HepG2 (cell line): ENCODE measurements at regions not wholly inside any gene's neighbourhood (a gene's known extent, or its start where the extent isn't known, plus 50 kb on each side); places are given as distances from the start of the nearest gene placed in this dataset.

Experiments
- ARHGAP35 ChIP-seq: sonication (generic); formaldehyde crosslinking; IDR thresholded peaks from 2 replicates; pipeline ENCODE4 v1.9.0; 2022; ENCODE audit warnings: mild to moderate bottlenecking, inconsistent platforms, moderate library complexity, missing genetic modification reagents, borderline replicate concordance
- ETS1 ChIP-seq: sonication (generic); formaldehyde crosslinking; IDR thresholded peaks from 2 replicates; pipeline ENCODE4 v1.4.0; 2020; ENCODE audit warnings: missing genetic modification reagents
- EZH2 ChIP-seq: conservative IDR thresholded peaks from 2 replicates; pipeline ENCODE4 v1.6.1; 2012; ENCODE audit warnings: mild to moderate bottlenecking, low read depth, low read length, moderate library complexity
- GFI1 ChIP-seq: sonication (generic); formaldehyde crosslinking; IDR thresholded peaks from 2 replicates; pipeline ENCODE4 v1.5.0; 2020; ENCODE audit warnings: missing genetic modification reagents, mild to moderate bottlenecking, borderline replicate concordance
- HCFC1 ChIP-seq: fragments of 150-350 bp; IDR thresholded peaks from 2 replicates; pipeline ENCODE4 v1.6.1; 2014; ENCODE audit warnings: low read depth, low read length
- MAF1 ChIP-seq: sonication (generic); formaldehyde crosslinking; IDR thresholded peaks from 2 replicates; pipeline ENCODE4 v1.5.0; 2020; ENCODE audit warnings: missing genetic modification reagents, borderline replicate concordance
- MED13 ChIP-seq: sonication (generic); formaldehyde crosslinking; IDR thresholded peaks from 2 replicates; pipeline ENCODE4 v1.5.0; 2020; ENCODE audit warnings: missing genetic modification reagents
- MLLT10 ChIP-seq: sonication (generic); formaldehyde crosslinking; IDR thresholded peaks from 2 replicates; pipeline ENCODE4 v1.4.0; 2020; ENCODE audit warnings: missing genetic modification reagents
- SIN3B ChIP-seq: fragments of 150-350 bp; IDR thresholded peaks from 2 replicates; pipeline ENCODE4 v1.6.1; 2014; ENCODE audit warnings: low read length
- ZNF317 ChIP-seq: sonication (generic); formaldehyde crosslinking; IDR thresholded peaks from 2 replicates; pipeline ENCODE4 v1.5.0; 2020; ENCODE audit warnings: mild to moderate bottlenecking, missing genetic modification reagents
- ZNF558 ChIP-seq: sonication (generic); formaldehyde crosslinking; IDR thresholded peaks from 2 replicates; pipeline ENCODE4 v1.9.0; 2022; ENCODE audit warnings: mild to moderate bottlenecking, missing genetic modification reagents, borderline replicate concordance
- ZNF83 ChIP-seq: sonication (generic); formaldehyde crosslinking; IDR thresholded peaks from 2 replicates; pipeline ENCODE4 v1.4.0; 2020; ENCODE audit warnings: missing genetic modification reagents, mild to moderate bottlenecking, borderline replicate concordance
- ZNF883 ChIP-seq: sonication (generic); formaldehyde crosslinking; IDR thresholded peaks from 2 replicates; pipeline ENCODE4 v1.5.1; 2020; ENCODE audit warnings: mild to moderate bottlenecking, missing genetic modification reagents; ENCODE audit errors: not compliant biosample characterization
- TF ChIP-seq, protein P1 (sequence below): sonication (generic); formaldehyde crosslinking; IDR thresholded peaks from 2 replicates; pipeline ENCODE4 v1.5.0; 2020; ENCODE audit warnings: mild to moderate bottlenecking, missing genetic modification reagents, borderline replicate concordance
- TF ChIP-seq, protein P2 (sequence below): sonication (generic); formaldehyde crosslinking; IDR thresholded peaks from 2 replicates; pipeline ENCODE4 v1.5.0; 2020; ENCODE audit warnings: mild to moderate bottlenecking, missing genetic modification reagents

DNA sequence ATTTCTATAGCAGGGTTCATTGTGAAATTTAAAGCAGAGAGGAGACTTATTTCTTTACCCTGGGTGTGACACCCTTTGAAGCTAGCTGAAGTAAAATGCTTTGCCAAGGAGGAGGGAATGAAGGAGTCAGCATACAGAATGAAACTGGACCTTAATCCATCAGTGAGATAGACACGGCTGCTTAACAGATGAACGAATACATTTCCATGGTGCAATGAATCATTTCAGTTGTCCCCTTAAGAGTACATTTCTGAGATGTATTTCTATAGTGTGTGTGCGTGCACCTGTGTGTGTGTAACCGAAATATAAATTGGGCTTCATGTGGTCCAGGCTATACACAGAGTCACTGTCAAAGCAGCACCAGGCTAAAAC, 73.8 kb upstream of the CD93 start (continued):
- TF ChIP-seq, protein P1, sequence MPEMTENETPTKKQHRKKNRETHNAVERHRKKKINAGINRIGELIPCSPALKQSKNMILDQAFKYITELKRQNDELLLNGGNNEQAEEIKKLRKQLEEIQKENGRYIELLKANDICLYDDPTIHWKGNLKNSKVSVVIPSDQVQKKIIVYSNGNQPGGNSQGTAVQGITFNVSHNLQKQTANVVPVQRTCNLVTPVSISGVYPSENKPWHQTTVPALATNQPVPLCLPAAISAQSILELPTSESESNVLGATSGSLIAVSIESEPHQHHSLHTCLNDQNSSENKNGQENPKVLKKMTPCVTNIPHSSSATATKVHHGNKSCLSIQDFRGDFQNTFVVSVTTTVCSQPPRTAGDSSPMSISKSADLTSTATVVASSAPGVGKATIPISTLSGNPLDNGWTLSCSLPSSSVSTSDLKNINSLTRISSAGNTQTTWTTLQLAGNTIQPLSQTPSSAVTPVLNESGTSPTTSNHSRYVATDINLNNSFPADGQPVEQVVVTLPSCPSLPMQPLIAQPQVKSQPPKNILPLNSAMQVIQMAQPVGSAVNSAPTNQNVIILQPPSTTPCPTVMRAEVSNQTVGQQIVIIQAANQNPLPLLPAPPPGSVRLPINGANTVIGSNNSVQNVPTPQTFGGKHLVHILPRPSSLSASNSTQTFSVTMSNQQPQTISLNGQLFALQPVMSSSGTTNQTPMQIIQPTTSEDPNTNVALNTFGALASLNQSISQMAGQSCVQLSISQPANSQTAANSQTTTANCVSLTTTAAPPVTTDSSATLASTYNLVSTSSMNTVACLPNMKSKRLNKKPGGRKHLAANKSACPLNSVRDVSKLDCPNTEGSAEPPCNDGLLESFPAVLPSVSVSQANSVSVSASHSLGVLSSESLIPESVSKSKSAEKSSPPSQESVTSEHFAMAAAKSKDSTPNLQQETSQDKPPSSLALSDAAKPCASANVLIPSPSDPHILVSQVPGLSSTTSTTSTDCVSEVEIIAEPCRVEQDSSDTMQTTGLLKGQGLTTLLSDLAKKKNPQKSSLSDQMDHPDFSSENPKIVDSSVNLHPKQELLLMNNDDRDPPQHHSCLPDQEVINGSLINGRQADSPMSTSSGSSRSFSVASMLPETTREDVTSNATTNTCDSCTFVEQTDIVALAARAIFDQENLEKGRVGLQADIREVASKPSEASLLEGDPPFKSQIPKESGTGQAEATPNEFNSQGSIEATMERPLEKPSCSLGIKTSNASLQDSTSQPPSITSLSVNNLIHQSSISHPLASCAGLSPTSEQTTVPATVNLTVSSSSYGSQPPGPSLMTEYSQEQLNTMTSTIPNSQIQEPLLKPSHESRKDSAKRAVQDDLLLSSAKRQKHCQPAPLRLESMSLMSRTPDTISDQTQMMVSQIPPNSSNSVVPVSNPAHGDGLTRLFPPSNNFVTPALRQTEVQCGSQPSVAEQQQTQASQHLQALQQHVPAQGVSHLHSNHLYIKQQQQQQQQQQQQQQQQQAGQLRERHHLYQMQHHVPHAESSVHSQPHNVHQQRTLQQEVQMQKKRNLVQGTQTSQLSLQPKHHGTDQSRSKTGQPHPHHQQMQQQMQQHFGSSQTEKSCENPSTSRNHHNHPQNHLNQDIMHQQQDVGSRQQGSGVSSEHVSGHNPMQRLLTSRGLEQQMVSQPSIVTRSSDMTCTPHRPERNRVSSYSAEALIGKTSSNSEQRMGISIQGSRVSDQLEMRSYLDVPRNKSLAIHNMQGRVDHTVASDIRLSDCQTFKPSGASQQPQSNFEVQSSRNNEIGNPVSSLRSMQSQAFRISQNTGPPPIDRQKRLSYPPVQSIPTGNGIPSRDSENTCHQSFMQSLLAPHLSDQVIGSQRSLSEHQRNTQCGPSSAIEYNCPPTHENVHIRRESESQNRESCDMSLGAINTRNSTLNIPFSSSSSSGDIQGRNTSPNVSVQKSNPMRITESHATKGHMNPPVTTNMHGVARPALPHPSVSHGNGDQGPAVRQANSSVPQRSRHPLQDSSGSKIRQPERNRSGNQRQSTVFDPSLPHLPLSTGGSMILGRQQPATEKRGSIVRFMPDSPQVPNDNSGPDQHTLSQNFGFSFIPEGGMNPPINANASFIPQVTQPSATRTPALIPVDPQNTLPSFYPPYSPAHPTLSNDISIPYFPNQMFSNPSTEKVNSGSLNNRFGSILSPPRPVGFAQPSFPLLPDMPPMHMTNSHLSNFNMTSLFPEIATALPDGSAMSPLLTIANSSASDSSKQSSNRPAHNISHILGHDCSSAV (CRISPR knock-in tag): no peak
- TF ChIP-seq MED13 (CRISPR knock-in tag) (no peak), ZNF558 (no peak), SIN3B (no peak), ETS1 (no peak), MLLT10 (CRISPR knock-in tag) (no peak), EZH2 (no peak), ZNF883 (CRISPR knock-in tag) (no peak), ZNF83 (CRISPR knock-in tag) (no peak), HCFC1 (no peak), MAF1 (CRISPR knock-in tag) (no peak), ZNF317 (no peak), ARHGAP35 (no peak), GFI1 (CRISPR knock-in tag) (no peak)
- TF ChIP-seq, protein P2, sequence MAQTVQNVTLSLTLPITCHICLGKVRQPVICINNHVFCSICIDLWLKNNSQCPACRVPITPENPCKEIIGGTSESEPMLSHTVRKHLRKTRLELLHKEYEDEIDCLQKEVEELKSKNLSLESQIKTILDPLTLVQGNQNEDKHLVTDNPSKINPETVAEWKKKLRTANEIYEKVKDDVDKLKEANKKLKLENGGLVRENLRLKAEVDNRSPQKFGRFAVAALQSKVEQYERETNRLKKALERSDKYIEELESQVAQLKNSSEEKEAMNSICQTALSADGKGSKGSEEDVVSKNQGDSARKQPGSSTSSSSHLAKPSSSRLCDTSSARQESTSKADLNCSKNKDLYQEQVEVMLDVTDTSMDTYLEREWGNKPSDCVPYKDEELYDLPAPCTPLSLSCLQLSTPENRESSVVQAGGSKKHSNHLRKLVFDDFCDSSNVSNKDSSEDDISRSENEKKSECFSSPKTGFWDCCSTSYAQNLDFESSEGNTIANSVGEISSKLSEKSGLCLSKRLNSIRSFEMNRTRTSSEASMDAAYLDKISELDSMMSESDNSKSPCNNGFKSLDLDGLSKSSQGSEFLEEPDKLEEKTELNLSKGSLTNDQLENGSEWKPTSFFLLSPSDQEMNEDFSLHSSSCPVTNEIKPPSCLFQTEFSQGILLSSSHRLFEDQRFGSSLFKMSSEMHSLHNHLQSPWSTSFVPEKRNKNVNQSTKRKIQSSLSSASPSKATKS (CRISPR knock-in tag): no peak
